Activated effector memory CD4-positive, alpha-beta T cell treated with anti-CD3 and anti-CD28 coated beads, Interleukin-2, amount 50 U/mL, for 16 hours (primary cell): ENCODE measurements at regions not wholly inside any gene's neighbourhood (a gene's known extent, or its start where the extent isn't known, plus 50 kb on each side); places are given as distances from the start of the nearest gene placed in this dataset.

Source experiments
- DNase-seq: peaks from one replicate; pipeline ENCODE4 v3.0.0-alpha.2; 2020

GRCh38 chr2:226364217-226364616, 435.4 kb downstream of the IRS1 start:
- DNase-seq, result no peak

- no peak for DNase-seq
Observed at GRCh38 chr2:226362980-226363379, 436.6 kb downstream of the IRS1 start.

- DNase-seq, result no peak
Observed at GRCh38 chr2:226360658-226361057, 439.0 kb downstream of the IRS1 start.

- DNase-seq, result no peak
Observed at GRCh38 chr2:226358688-226359087, 440.9 kb downstream of the IRS1 start.

- DNase-seq, result no peak
Observed at GRCh38 chr2:226357816-226358215, 441.8 kb downstream of the IRS1 start.

GRCh38 chr2:226355600-226355999, 444.0 kb downstream of the IRS1 start:
- DNase-seq, result no peak

GRCh38 chr2:226354434-226354833, 445.2 kb downstream of the IRS1 start:
- no peak for DNase-seq

GRCh38 chr2:226352941-226353560, 446.6 kb downstream of the IRS1 start:
- DNase-seq, result no peak

- no peak for DNase-seq
Observed at GRCh38 chr2:226351711-226352110, 447.9 kb downstream of the IRS1 start.

- DNase-seq, result no peak
Observed at GRCh38 chr2:226339616-226340015, 460.0 kb downstream of the IRS1 start.

GRCh38 chr2:226338825-226339224, 460.8 kb downstream of the IRS1 start:
- no peak for DNase-seq

- no peak for DNase-seq
Observed at GRCh38 chr2:226337941-226338600, 461.5 kb downstream of the IRS1 start.

- DNase-seq, result no peak
Observed at GRCh38 chr2:226336283-226336682, 463.3 kb downstream of the IRS1 start.

GRCh38 chr2:226334981-226335720, 464.5 kb downstream of the IRS1 start:
- no peak for DNase-seq

- DNase-seq, result no peak
Observed at GRCh38 chr2:226333388-226333787, 466.2 kb downstream of the IRS1 start.

- DNase-seq, result no peak
Observed at GRCh38 chr2:226330206-226330605, 469.4 kb downstream of the IRS1 start.

- DNase-seq, result no peak
Observed at GRCh38 chr2:226329180-226329579, 470.4 kb downstream of the IRS1 start.

GRCh38 chr2:226327830-226328229, 471.8 kb downstream of the IRS1 start:
- no peak for DNase-seq

GRCh38 chr2:226325526-226325925, 474.1 kb downstream of the IRS1 start:
- DNase-seq, result no peak

GRCh38 chr2:226320076-226320948, 479.3 kb downstream of the IRS1 start:
- no peak for DNase-seq

- no peak for DNase-seq
Observed at GRCh38 chr2:226317970-226318369, 481.6 kb downstream of the IRS1 start.

GRCh38 chr2:226313060-226313459, 486.6 kb downstream of the IRS1 start:
- no peak for DNase-seq

GRCh38 chr2:226312155-226312554, 487.5 kb downstream of the IRS1 start:
- no peak for DNase-seq
